Breast epithelium (tissue), 3 donors: ENCODE measurements at regions not wholly inside any gene's neighbourhood (a gene's known extent, or its start where the extent isn't known, plus 50 kb on each side); places are given as distances from the start of the nearest gene placed in this dataset.

Experiments used
- CTCF ChIP-seq, 3 donors: fragments of 450-650 bp; IDR thresholded peaks; one replicate each; pipeline ENCODE4 v1.5.1; 2016 to 2017; ENCODE audit warnings: antibody characterized with exemption in 3 of 3, mild to moderate bottlenecking in 3 of 3, moderate library complexity in 3 of 3
- POLR2A ChIP-seq: fragments of 450-650 bp; IDR thresholded peaks from one replicate; pipeline ENCODE4 v1.6.1; 2016; ENCODE audit warnings: antibody characterized with exemption, mild to moderate bottlenecking, moderate library complexity
- POLR2AphosphoS5 ChIP-seq, 3 donors: sonication (generic); formaldehyde crosslinking; IDR thresholded peaks; one replicate each; pipeline ENCODE4 v1.6.1; 2017; ENCODE audit warnings: antibody characterized with exemption in 3 of 3

- TF ChIP-seq POLR2A (no peak), CTCF (IDR thresholded peaks at IDR 0.05) (no peak), POLR2AphosphoS5 (IDR thresholded peaks at IDR 0.05) (no peak)
These were observed 240.8 kb upstream of the PWP1 start for GRCh38 chr12:107444771-107445170.
